ENCODE measurements at regions not wholly inside any gene's neighbourhood (a gene's known extent, or its start where the extent isn't known, plus 50 kb on each side); places are given as distances from the start of the nearest gene placed in this dataset.
"Not testable (repeated sequence)": the region's sequence is repeated elsewhere in the genome, so short reads cannot be mapped to it uniquely, and the experiment has no call there.

GRCh38 chr2:90291934-90292333 lies 1600.5 kb downstream of the RPIA start:
- not testable (repeated sequence) for DNase-seq

- not testable (repeated sequence) for DNase-seq
Observed at GRCh38 chr2:90292451-90292850, 1601.0 kb downstream of the RPIA start.

- not testable (repeated sequence) for DNase-seq
Observed at GRCh38 chr2:90293224-90293623, 1601.8 kb downstream of the RPIA start.

- not testable (repeated sequence) for DNase-seq
Observed at GRCh38 chr2:90293806-90294205, 1602.3 kb downstream of the RPIA start.

GRCh38 chr2:90295036-90295750 lies 1603.7 kb downstream of the RPIA start:
- not testable (repeated sequence) for DNase-seq

- DNase-seq: not testable (repeated sequence)
Observed at GRCh38 chr2:90296484-90296777, 1605.0 kb downstream of the RPIA start.

- not testable (repeated sequence) for DNase-seq
Observed at GRCh38 chr2:90297701-90298100, 1606.2 kb downstream of the RPIA start.

- not testable (repeated sequence) for DNase-seq
Observed at GRCh38 chr2:90298126-90298755, 1606.8 kb downstream of the RPIA start.

GRCh38 chr2:90298983-90299382 lies 1607.5 kb downstream of the RPIA start:
- DNase-seq: not testable (repeated sequence)

- DNase-seq: not testable (repeated sequence)
Observed at GRCh38 chr2:90322982-90323381, 1631.5 kb downstream of the RPIA start.

GRCh38 chr2:90323612-90324558 lies 1632.4 kb downstream of the RPIA start:
- DNase-seq: not testable (repeated sequence)

GRCh38 chr2:90324672-90325071 lies 1633.2 kb downstream of the RPIA start:
- DNase-seq: not testable (repeated sequence)

GRCh38 chr2:90325796-90326353 lies 1634.4 kb downstream of the RPIA start:
- not testable (repeated sequence) for DNase-seq

- DNase-seq: not testable (repeated sequence)
Observed at GRCh38 chr2:90355546-90355945, 1664.1 kb downstream of the RPIA start.

GRCh38 chr2:90359344-90359743 lies 1667.9 kb downstream of the RPIA start:
- DNase-seq: not testable (repeated sequence)

GRCh38 chr2:90359887-90360730 lies 1668.6 kb downstream of the RPIA start:
- DNase-seq: not testable (repeated sequence)

- not testable (repeated sequence) for DNase-seq
Observed at GRCh38 chr2:90360731-90361035, 1669.2 kb downstream of the RPIA start.

Data from right lung (tissue), 2 donors.